Keratinocyte (primary cell): ENCODE measurements at regions not wholly inside any gene's neighbourhood (a gene's known extent, or its start where the extent isn't known, plus 50 kb on each side); places are given as distances from the start of the nearest gene placed in this dataset.

Experiments
- DNase-seq: peaks from one replicate; pipeline ENCODE4 v3.0.0-alpha.2; 2011; ENCODE audit warnings: low read depth, missing footprints, low spot score
- FAIRE-seq: peaks from 2 replicates; lab custom pipeline; 2011; peaks lifted over from hg19 to GRCh38; lab: Jason Lieb, UNC
- H2AFZ ChIP-seq: 2 replicates; pipeline ENCODE4 v1.6.0; 2012; ENCODE audit warnings: low read length, control low read depth, inconsistent platforms; ENCODE audit not compliant: control insufficient read depth
- H3K27ac ChIP-seq: 2 replicates; pipeline ENCODE4 v1.5.1; 2011; ENCODE audit warnings: low read length; ENCODE audit not compliant: control insufficient read depth, insufficient read depth
- H3K27me3 ChIP-seq: 3 replicates; pipeline ENCODE4 v1.6.0; 2011; ENCODE audit warnings: low read length; ENCODE audit not compliant: control insufficient read depth, insufficient read depth; ENCODE audit errors: extremely low read depth
- H3K36me3 ChIP-seq, 2 experiments: 2 replicates in 1 of 2; 3 replicates in 1 of 2; pipeline ENCODE4 v1.5.1; 2011; ENCODE audit warnings: low read length in 2 of 2, mild to moderate bottlenecking in 1 of 2; ENCODE audit not compliant: control insufficient read depth in 2 of 2, insufficient read depth in 2 of 2; ENCODE audit errors: extremely low read depth in 1 of 2
- H3K4me1 ChIP-seq: 3 replicates; pipeline ENCODE4 v1.5.1; 2011; ENCODE audit warnings: low read length; ENCODE audit not compliant: control insufficient read depth, insufficient read depth; ENCODE audit errors: extremely low read depth
- H3K4me2 ChIP-seq: 3 replicates; pipeline ENCODE4 v1.6.0; 2011; ENCODE audit warnings: low read depth, low read length; ENCODE audit not compliant: control insufficient read depth, insufficient read depth; ENCODE audit errors: extremely low read depth
- H3K4me3 ChIP-seq, 3 experiments: fragments of 200-600 bp in 1 of 3; sonication (generic) in 1 of 3; 2 replicates in 2 of 3; 3 replicates in 1 of 3; pipeline ENCODE4 v1.5.1; 2011 to 2016; ENCODE audit warnings: low read length in 3 of 3, mild to moderate bottlenecking in 3 of 3, control low read depth in 2 of 3, inconsistent platforms in 1 of 3, low read depth in 1 of 3, mixed read lengths in 1 of 3, mixed run types in 1 of 3, moderate library complexity in 1 of 3; ENCODE audit not compliant: control insufficient read depth in 2 of 3, insufficient read depth in 2 of 3; ENCODE audit errors: extremely low read depth in 1 of 3
- H3K79me2 ChIP-seq: 2 replicates; pipeline ENCODE4 v1.6.0; 2012; ENCODE audit warnings: low read length; ENCODE audit not compliant: control insufficient read depth, insufficient read depth
- H3K9ac ChIP-seq: 3 replicates; pipeline ENCODE4 v1.6.0; 2011; ENCODE audit warnings: low read length; ENCODE audit not compliant: control insufficient read depth, insufficient read depth; ENCODE audit errors: extremely low read depth
- H3K9me1 ChIP-seq: 3 replicates; pipeline ENCODE4 v1.6.0; 2011; ENCODE audit warnings: low read length; ENCODE audit not compliant: control insufficient read depth, insufficient read depth; ENCODE audit errors: extremely low read depth
- H3K9me3 ChIP-seq: 2 replicates; pipeline ENCODE4 v1.5.1; 2012; ENCODE audit warnings: low read depth, low read length; ENCODE audit not compliant: control insufficient read depth
- H4K20me1 ChIP-seq: 3 replicates; pipeline ENCODE4 v1.6.0; 2011; ENCODE audit warnings: low read length; ENCODE audit not compliant: control insufficient read depth, insufficient read depth; ENCODE audit errors: extremely low read depth
- CTCF ChIP-seq, 3 experiments: IDR thresholded peaks in 1 of 3; conservative IDR thresholded peaks in 1 of 3; optimal IDR thresholded peaks in 1 of 3; 2 replicates in 2 of 3; 3 replicates in 1 of 3; pipeline versions ENCODE3 to v1.5.1; 2011; ENCODE audit warnings: low read length in 3 of 3, mild to moderate bottlenecking in 3 of 3, moderate library complexity in 2 of 3, control low read depth in 1 of 3, inconsistent platforms in 1 of 3; ENCODE audit not compliant: insufficient read depth in 2 of 3; ENCODE audit errors: extremely low read depth in 1 of 3
- EZH2 ChIP-seq: IDR thresholded peaks from one replicate; pipeline ENCODE4 v1.6.1; 2012; ENCODE audit warnings: inconsistent platforms, mild to moderate bottlenecking, low read length, moderate library complexity
- dilution Hi-C: fragments of 300-500 bp; cut with MboI; formaldehyde crosslinking; loops from one replicate; pipeline ENCODE4 v1.7.0; 2020; ENCODE audit warnings: low sequenced_read_pairs; ENCODE audit not compliant: extremely low pct_ligation_motif_present

GRCh38 chr20:52809003-52809402, 163.2 kb upstream of the TSHZ2 start:
- no peak overlapping the region for H3K4me3 ChIP-seq
- H3K4me2 ChIP-seq: no peak overlapping the region
- H4K20me1 ChIP-seq: no peaks in the 10 kb centered on the region
- no peak overlapping the region for H2AFZ ChIP-seq
- no peaks in the 10 kb centered on the region for H3K36me3 ChIP-seq
- no peaks in the 10 kb centered on the region for H3K9me1 ChIP-seq
- H3K27ac ChIP-seq: no peak overlapping the region
- H3K9me3 ChIP-seq: no peaks in the 10 kb centered on the region
- TF ChIP-seq CTCF (optimal IDR thresholded peaks at IDR 0.05 in 1 of 3, IDR thresholded peaks at IDR 0.05 in 1 of 3, conservative IDR thresholded peaks at IDR 0.05 in 1 of 3; ENCODE audit: extremely low read depth in 1 of 3, insufficient read depth in 2 of 3, low read length in 3 of 3) (no peak), EZH2 (no peak)
- H3K4me1 ChIP-seq: no peaks in the 10 kb centered on the region
- dilution Hi-C loops: no loop called here
- no peaks in the 10 kb centered on the region for H3K79me2 ChIP-seq
- H3K9ac ChIP-seq: no peak overlapping the region
- DNase-seq: no peak
- FAIRE-seq: no peak
- no peaks in the 10 kb centered on the region for H3K27me3 ChIP-seq

- no peak overlapping the region for H2AFZ ChIP-seq
- no peak overlapping the region for H3K9ac ChIP-seq
- no peak for FAIRE-seq
- H3K9me1 ChIP-seq: no peaks in the 10 kb centered on the region
- dilution Hi-C loops: no loop called here
- H3K4me1 ChIP-seq: no peaks in the 10 kb centered on the region
- TF ChIP-seq CTCF (optimal IDR thresholded peaks at IDR 0.05 in 1 of 3, IDR thresholded peaks at IDR 0.05 in 1 of 3, conservative IDR thresholded peaks at IDR 0.05 in 1 of 3; ENCODE audit: extremely low read depth in 1 of 3, insufficient read depth in 2 of 3, low read length in 3 of 3) (no peak), EZH2 (no peak)
- no peaks in the 10 kb centered on the region for H3K9me3 ChIP-seq
- no peaks in the 10 kb centered on the region for H3K36me3 ChIP-seq
- no peak for DNase-seq
- no peak overlapping the region for H3K27ac ChIP-seq
- H4K20me1 ChIP-seq: no peaks in the 10 kb centered on the region
- no peak overlapping the region for H3K4me2 ChIP-seq
- H3K79me2 ChIP-seq: no peaks in the 10 kb centered on the region
- H3K27me3 ChIP-seq: no peaks in the 10 kb centered on the region
- H3K4me3 ChIP-seq: no peak overlapping the region
These were observed 165.2 kb upstream of the TSHZ2 start for GRCh38 chr20:52806918-52807317.
